HCT116 (cell line): ENCODE measurements at regions not wholly inside any gene's neighbourhood (a gene's known extent, or its start where the extent isn't known, plus 50 kb on each side); places are given as distances from the start of the nearest gene placed in this dataset.

ENCODE experiments used
- ATAC-seq: fragments of 200-7000 bp; cut with Tn5 transposase; 2 replicates; pipeline ENCODE4 v1.9.1; 2020; ENCODE audit warnings: mild to moderate bottlenecking, moderate library complexity
- BruUV-seq: library from RNA; stranded (reverse); fragments of 400-500 nt; replicated peaks from 2 replicates; lab custom pipeline; 2021; lab: Mats Ljungman, UMichigan
- CTCF ChIA-PET: fragments of 300-600 bp; sonication (Branson Sonifier 250); formaldehyde crosslinking; loops from one replicate; lab custom pipeline; 2021; ENCODE audit warnings: antibody characterized with exemption; lab: Charles Lee
- POLR2A ChIA-PET: fragments of 300-600, 350-600 bp; sonication (Branson Sonifier 250); formaldehyde crosslinking; loops from one replicate; lab custom pipeline; 2021; ENCODE audit warnings: antibody characterized with exemption; lab: Charles Lee
- RAD21 ChIA-PET, 2 experiments: fragments of 300-600 bp; sonication (Branson Sonifier 250); formaldehyde crosslinking; loops; one replicate each; lab custom pipeline; 2023; ENCODE audit warnings: low total read pairs in 2 of 2; ENCODE audit not compliant: uncharacterized antibody in 2 of 2, unreplicated experiment in 2 of 2, low non-redundant PET in 1 of 2; lab: Charles Lee
- DNase-seq: peaks from one replicate; pipeline ENCODE4 v3.0.0-alpha.2; 2010; ENCODE audit warnings: low read depth, low spot score
- H2AFZ ChIP-seq: fragments of 200-600 bp; shearing (Covaris generic), sonication (generic); 2 replicates; pipeline ENCODE4 v1.6.1; 2017; ENCODE audit warnings: low read depth, mixed run types, mixed read lengths, antibody characterized with exemption, low read length; ENCODE audit not compliant: poor library complexity, severe bottlenecking
- H3K27ac ChIP-seq: 2 replicates; pipeline ENCODE4 v1.5.1; 2012; ENCODE audit warnings: low read depth, low read length
- H3K27me3 ChIP-seq: fragments of 200-600 bp; sonication (generic); 2 replicates; pipeline ENCODE4 v1.6.1; 2016; ENCODE audit warnings: mixed run types, low read length, mixed read lengths; ENCODE audit not compliant: insufficient read depth
- H3K36me3 ChIP-seq, 2 experiments: fragments of 200-500 bp in 1 of 2; fragments of 200-600 bp in 1 of 2; sonication (Bioruptor generic) in 1 of 2; sonication (generic) in 1 of 2; 2 replicates each; pipeline versions ENCODE4 v1.5.1 to v1.6.1; 2014 to 2016; ENCODE audit warnings: low read length in 2 of 2, inconsistent platforms in 1 of 2, mixed read lengths in 1 of 2, mixed run types in 1 of 2; ENCODE audit not compliant: insufficient read depth in 2 of 2, control insufficient read depth in 1 of 2
- H3K4me1 ChIP-seq, 2 experiments: fragments of 200-600 bp in 1 of 2; sonication (generic) in 1 of 2; 2 replicates each; pipeline versions ENCODE4 v1.5.1 to v1.6.1; 2012 to 2017; ENCODE audit warnings: low read length in 2 of 2, inconsistent platforms in 1 of 2, mild to moderate bottlenecking in 1 of 2, mixed read lengths in 1 of 2, mixed run types in 1 of 2, moderate library complexity in 1 of 2; ENCODE audit not compliant: insufficient read depth in 2 of 2, control insufficient read depth in 1 of 2
- H3K4me2 ChIP-seq: fragments of 200-600 bp; sonication (generic); 2 replicates; pipeline ENCODE4 v1.6.1; 2017; ENCODE audit warnings: mixed run types, low read length, mixed read lengths
- H3K4me3 ChIP-seq, 2 experiments: fragments of 200-600 bp in 1 of 2; sonication (generic) in 1 of 2; replicated peaks in 1 of 2; 2 replicates each; pipeline ENCODE4 v1.5.1; 2011 to 2016; ENCODE audit warnings: low read length in 2 of 2, control low read depth in 1 of 2, low read depth in 1 of 2, mild to moderate bottlenecking in 1 of 2, mixed read lengths in 1 of 2, mixed run types in 1 of 2
- H3K79me2 ChIP-seq: fragments of 200-600 bp; sonication (generic); 2 replicates; pipeline ENCODE4 v1.6.1; 2017; ENCODE audit warnings: mild to moderate bottlenecking, mixed run types, low read length, moderate library complexity, mixed read lengths; ENCODE audit not compliant: insufficient read depth
- H3K9ac ChIP-seq: fragments of 200-600 bp; sonication (generic); 2 replicates; pipeline ENCODE4 v1.6.1; 2016; ENCODE audit warnings: low read length, mixed read lengths
- H3K9me2 ChIP-seq: fragments of 200-600 bp; sonication (generic), shearing (Covaris generic); 2 replicates; pipeline ENCODE4 v1.6.1; 2017; ENCODE audit warnings: mixed run types, mild to moderate bottlenecking, moderate library complexity; ENCODE audit not compliant: insufficient read depth
- H3K9me3 ChIP-seq, 2 experiments: fragments of 200-500 bp in 1 of 2; fragments of 200-600 bp in 1 of 2; sonication (Bioruptor generic) in 1 of 2; sonication (generic) in 1 of 2; 2 replicates each; pipeline ENCODE4 v1.6.1; 2014 to 2017; ENCODE audit warnings: low read length in 2 of 2, mixed read lengths in 2 of 2, inconsistent platforms in 1 of 2, low read depth in 1 of 2, mild to moderate bottlenecking in 1 of 2, mixed run types in 1 of 2, moderate library complexity in 1 of 2; ENCODE audit not compliant: control insufficient read depth in 1 of 2, insufficient read depth in 1 of 2
- H4K20me1 ChIP-seq: fragments of 200-600 bp; sonication (generic), shearing (Covaris generic); 2 replicates; pipeline ENCODE4 v1.6.1; 2017; ENCODE audit warnings: mixed run types, mild to moderate bottlenecking, moderate library complexity; ENCODE audit not compliant: insufficient read depth
- CBX3 ChIP-seq: IDR thresholded peaks from 2 replicates; pipeline ENCODE4 v1.6.1; 2012; ENCODE audit warnings: low read depth
- EGR1 ChIP-seq: IDR thresholded peaks from 2 replicates; pipeline ENCODE4 v1.6.1; 2012; ENCODE audit warnings: low read depth
- ELF1 ChIP-seq: IDR thresholded peaks from 2 replicates; pipeline ENCODE4 v1.6.1; 2012; ENCODE audit warnings: low read depth, borderline replicate concordance
- EZH2phosphoT487 ChIP-seq: fragments of 200-600 bp; IDR thresholded peaks from 2 replicates; pipeline ENCODE4 v1.6.1; 2018; ENCODE audit warnings: antibody characterized with exemption, borderline replicate concordance
- SRF ChIP-seq: IDR thresholded peaks from 2 replicates; pipeline ENCODE4 v1.6.1; 2012; ENCODE audit warnings: low read depth
- TCF7L2 ChIP-seq: IDR thresholded peaks from 2 replicates; pipeline ENCODE4 v1.7.0; 2011; ENCODE audit warnings: borderline replicate concordance, inconsistent platforms; ENCODE audit not compliant: insufficient read depth, insufficient read length; ENCODE audit errors: extremely low read depth
- ZFX ChIP-seq: fragments of 450-650 bp; IDR thresholded peaks from 2 replicates; pipeline ENCODE4 v1.6.1; 2017
- intact Hi-C: fragments of 100-400 bp; cut with micrococcal nuclease; formaldehyde crosslinking; loops from 2 replicates; pipeline ENCODE4 v1.10.0; 2022

GRCh38 chr1:244216836-244217235 is 165.8 kb downstream of the ZBTB18 start:
- H3K36me3 ChIP-seq = no peaks in the 10 kb centered on the region
- no peaks in the 10 kb centered on the region for H3K9me3 ChIP-seq
- H3K4me1 ChIP-seq = peaks cover 11 to 16% of the 10 kb centered on the region in 2 experiments
- TF ChIP-seq ZFX = no peak
- no peak for TF ChIP-seq SRF
- no peak for TF ChIP-seq EGR1
- TF ChIP-seq CBX3 = no peak
- no peak for TF ChIP-seq EZH2phosphoT487
- TF ChIP-seq, all 23 proteins: peak for 0
- H3K4me3 ChIP-seq = no peak overlapping the region
- ATAC-seq (no peak), DNase-seq (no peak)
- no peaks in the 10 kb centered on the region for H4K20me1 ChIP-seq
- no peaks in the 10 kb centered on the region for H3K9me2 ChIP-seq
- ChIA-PET POLR2A (no interaction called here), CTCF (no interaction called here), RAD21 (no interaction called here)
- no peak overlapping the region for H3K27ac ChIP-seq
- H3K27me3 ChIP-seq = no peaks in the 10 kb centered on the region
- no peaks in the 10 kb centered on the region for H3K79me2 ChIP-seq
- H2AFZ ChIP-seq = no peak overlapping the region
- no peak overlapping the region for H3K4me2 ChIP-seq
- intact Hi-C loops = no loop called here
- no TSS peak for BruUV-seq
- no peak overlapping the region for H3K9ac ChIP-seq

DNA sequence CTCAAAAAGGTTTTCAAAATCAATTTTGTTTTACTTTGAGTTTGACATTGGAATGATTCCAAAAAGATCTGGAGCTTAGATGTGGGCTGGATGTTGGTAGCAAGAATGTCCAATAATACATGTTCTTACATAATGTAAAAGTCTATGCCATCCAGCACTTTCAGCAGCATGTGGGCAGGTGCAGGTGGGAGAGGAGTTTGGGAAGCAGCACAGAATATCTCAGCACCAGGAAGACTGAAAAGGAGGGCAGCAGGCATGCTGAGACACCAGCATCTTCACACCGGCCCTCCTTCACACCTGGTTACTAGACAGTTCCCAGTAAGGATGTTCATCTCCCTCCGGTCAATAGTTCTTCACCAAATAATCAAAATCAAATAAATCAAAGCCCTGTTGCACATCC is 166.6 kb downstream of the ZBTB18 start:
- Histone ChIP-seq H3K79me2 (no peaks in the 10 kb centered on the region), H3K9me2 (no peaks in the 10 kb centered on the region), H3K4me2 (no peak overlapping the region), H3K9me3 (no peaks in the 10 kb centered on the region), H3K36me3 (no peaks in the 10 kb centered on the region), H2AFZ (no peak overlapping the region), H3K4me1 (peaks cover 11 to 16% of the 10 kb centered on the region in 2 experiments), H4K20me1 (no peaks in the 10 kb centered on the region), H3K27me3 (no peaks in the 10 kb centered on the region), H3K9ac (no peak overlapping the region), H3K27ac (no peak overlapping the region), H3K4me3 (no peak overlapping the region)
- ATAC-seq (no peak), DNase-seq (no peak)
- TF ChIP-seq ELF1 = no peak
- TF ChIP-seq TCF7L2 = no peak
- ChIA-PET CTCF (no interaction called here), POLR2A (no interaction called here), RAD21 (no interaction called here)
- no TSS peak for BruUV-seq
- intact Hi-C loops = no loop called here
